ENCODE measurements at regions not wholly inside any gene's neighbourhood (a gene's known extent, or its start where the extent isn't known, plus 50 kb on each side); places are given as distances from the start of the nearest gene placed in this dataset.

- H3K9me3 ChIP-seq (replicated peaks in 1 of 3): no peaks in the 10 kb centered on the region
- no peak for TF ChIP-seq CTCF (IDR thresholded peaks at IDR 0.05)
- TF ChIP-seq POLR2A (IDR thresholded peaks at IDR 0.05): no peak
- H3K36me3 ChIP-seq (replicated peaks in 1 of 2): no peaks in the 10 kb centered on the region
- H3K27me3 ChIP-seq: no peaks in the 10 kb centered on the region
- no peak for DNase-seq
- H3K4me3 ChIP-seq: no peak overlapping the region
- 90 to 97% (median 92%) methylated on average over 2 of the region's 2 CpGs for WGBS, 4 donors
- intact Hi-C loops (cut with DNase I): no loop called here
- H3K4me1 ChIP-seq (replicated peaks in 1 of 2): no peaks in the 10 kb centered on the region
- no peak overlapping the region for H3K27ac ChIP-seq
These were observed 156.8 kb downstream of the INHBB start for GRCh38 chr2:120502761-120503160.

- DNase-seq: no peak
- 92 to 95% (median 93%) methylated on average over 16 to 17 of the region's 17 CpGs for WGBS, 4 donors
- intact Hi-C loops (cut with DNase I): no loop called here
- Histone ChIP-seq H3K9me3 (replicated peaks in 1 of 3) (no peaks in the 10 kb centered on the region), H3K4me1 (replicated peaks in 1 of 2) (no peaks in the 10 kb centered on the region), H3K4me3 (no peak overlapping the region), H3K36me3 (replicated peaks in 1 of 2) (no peaks in the 10 kb centered on the region), H3K27ac (no peak overlapping the region), H3K27me3 (no peaks in the 10 kb centered on the region)
- TF ChIP-seq CTCF (IDR thresholded peaks at IDR 0.05): no peak
- TF ChIP-seq POLR2A (IDR thresholded peaks at IDR 0.05): no peak
These were observed 157.4 kb downstream of the INHBB start for GRCh38 chr2:120503206-120503792.

GRCh38 chr2:120503793-120504571 is 158.0 kb downstream of the INHBB start:
- no peaks in the 10 kb centered on the region for H3K9me3 ChIP-seq (replicated peaks in 1 of 3)
- intact Hi-C loops (cut with DNase I): no loop called here
- TF ChIP-seq POLR2A (IDR thresholded peaks at IDR 0.05) (no peak), CTCF (IDR thresholded peaks at IDR 0.05) (no peak)
- H3K27ac ChIP-seq: no peak overlapping the region
- peaks cover 0 to 2% of the 10 kb centered on the region in 2 donors for H3K4me1 ChIP-seq (replicated peaks in 1 of 2)
- WGBS, 4 donors: 80 to 87% (median 85%) methylated on average over 17 to 23 of the region's 23 CpGs
- H3K4me3 ChIP-seq: no peak overlapping the region
- no peaks in the 10 kb centered on the region for H3K36me3 ChIP-seq (replicated peaks in 1 of 2)
- no peak for DNase-seq
- no peaks in the 10 kb centered on the region for H3K27me3 ChIP-seq

GRCh38 chr2:120504936-120505705 is 159.2 kb downstream of the INHBB start:
- no peak for DNase-seq
- Histone ChIP-seq H3K27me3 (no peaks in the 10 kb centered on the region), H3K4me1 (replicated peaks in 1 of 2) (peaks cover 0 to 5% of the 10 kb centered on the region in 2 donors), H3K9me3 (replicated peaks in 1 of 3) (no peaks in the 10 kb centered on the region), H3K27ac (no peak overlapping the region), H3K4me3 (no peak overlapping the region), H3K36me3 (replicated peaks in 1 of 2) (no peaks in the 10 kb centered on the region)
- TF ChIP-seq POLR2A (IDR thresholded peaks at IDR 0.05): no peak
- TF ChIP-seq CTCF (IDR thresholded peaks at IDR 0.05): no peak
- intact Hi-C loops (cut with DNase I): no loop called here
- 94 to 96% (median 95%) methylated on average over 14 to 15 of the region's 15 CpGs for WGBS, 4 donors
